ENCODE measurements at regions not wholly inside any gene's neighbourhood (a gene's known extent, or its start where the extent isn't known, plus 50 kb on each side); places are given as distances from the start of the nearest gene placed in this dataset.

DNA sequence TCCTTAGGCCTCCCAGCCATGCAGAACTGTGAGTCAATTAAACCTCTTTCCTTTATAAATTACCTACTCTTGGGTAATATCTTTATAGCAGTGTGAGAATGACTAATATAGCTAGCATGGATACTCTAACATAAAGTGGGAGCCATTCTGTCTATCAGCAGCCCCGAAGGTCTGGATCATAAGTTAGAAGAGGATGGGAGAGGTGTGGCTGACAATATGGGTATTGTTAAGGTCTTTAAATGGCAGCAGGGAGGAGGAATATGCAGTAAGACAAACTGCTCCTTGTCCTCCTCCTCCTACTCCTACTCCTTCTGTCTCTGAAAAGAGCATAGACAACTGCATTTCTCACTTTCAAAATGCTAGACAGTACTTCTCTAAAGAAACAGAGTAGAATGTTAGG lies 214.0 kb upstream of the C1orf87 start:
- Histone ChIP-seq H3K27me3 (ENCODE audit: insufficient read depth, poor library complexity, severe bottlenecking) (no peaks in the 10 kb centered on the region), H3K4me3 (replicated peaks; ENCODE audit: insufficient read depth, low read length) (no peak overlapping the region), H3K27ac (replicated peaks) (no peak overlapping the region)
- TF ChIP-seq POLR2AphosphoS5 (IDR thresholded peaks at IDR 0.05; ENCODE audit: low read depth) (no peak), GABPA (IDR thresholded peaks at IDR 0.05; ENCODE audit: low read depth) (no peak), SPI1 (IDR thresholded peaks at IDR 0.05; ENCODE audit: borderline replicate concordance, low read depth) (no peak)
- TF ChIP-seq, protein P1, sequence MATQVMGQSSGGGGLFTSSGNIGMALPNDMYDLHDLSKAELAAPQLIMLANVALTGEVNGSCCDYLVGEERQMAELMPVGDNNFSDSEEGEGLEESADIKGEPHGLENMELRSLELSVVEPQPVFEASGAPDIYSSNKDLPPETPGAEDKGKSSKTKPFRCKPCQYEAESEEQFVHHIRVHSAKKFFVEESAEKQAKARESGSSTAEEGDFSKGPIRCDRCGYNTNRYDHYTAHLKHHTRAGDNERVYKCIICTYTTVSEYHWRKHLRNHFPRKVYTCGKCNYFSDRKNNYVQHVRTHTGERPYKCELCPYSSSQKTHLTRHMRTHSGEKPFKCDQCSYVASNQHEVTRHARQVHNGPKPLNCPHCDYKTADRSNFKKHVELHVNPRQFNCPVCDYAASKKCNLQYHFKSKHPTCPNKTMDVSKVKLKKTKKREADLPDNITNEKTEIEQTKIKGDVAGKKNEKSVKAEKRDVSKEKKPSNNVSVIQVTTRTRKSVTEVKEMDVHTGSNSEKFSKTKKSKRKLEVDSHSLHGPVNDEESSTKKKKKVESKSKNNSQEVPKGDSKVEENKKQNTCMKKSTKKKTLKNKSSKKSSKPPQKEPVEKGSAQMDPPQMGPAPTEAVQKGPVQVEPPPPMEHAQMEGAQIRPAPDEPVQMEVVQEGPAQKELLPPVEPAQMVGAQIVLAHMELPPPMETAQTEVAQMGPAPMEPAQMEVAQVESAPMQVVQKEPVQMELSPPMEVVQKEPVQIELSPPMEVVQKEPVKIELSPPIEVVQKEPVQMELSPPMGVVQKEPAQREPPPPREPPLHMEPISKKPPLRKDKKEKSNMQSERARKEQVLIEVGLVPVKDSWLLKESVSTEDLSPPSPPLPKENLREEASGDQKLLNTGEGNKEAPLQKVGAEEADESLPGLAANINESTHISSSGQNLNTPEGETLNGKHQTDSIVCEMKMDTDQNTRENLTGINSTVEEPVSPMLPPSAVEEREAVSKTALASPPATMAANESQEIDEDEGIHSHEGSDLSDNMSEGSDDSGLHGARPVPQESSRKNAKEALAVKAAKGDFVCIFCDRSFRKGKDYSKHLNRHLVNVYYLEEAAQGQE (IDR thresholded peaks at IDR 0.05; ENCODE audit: insufficient replicate concordance, low read depth), result no peak
- TF ChIP-seq, protein P2, sequence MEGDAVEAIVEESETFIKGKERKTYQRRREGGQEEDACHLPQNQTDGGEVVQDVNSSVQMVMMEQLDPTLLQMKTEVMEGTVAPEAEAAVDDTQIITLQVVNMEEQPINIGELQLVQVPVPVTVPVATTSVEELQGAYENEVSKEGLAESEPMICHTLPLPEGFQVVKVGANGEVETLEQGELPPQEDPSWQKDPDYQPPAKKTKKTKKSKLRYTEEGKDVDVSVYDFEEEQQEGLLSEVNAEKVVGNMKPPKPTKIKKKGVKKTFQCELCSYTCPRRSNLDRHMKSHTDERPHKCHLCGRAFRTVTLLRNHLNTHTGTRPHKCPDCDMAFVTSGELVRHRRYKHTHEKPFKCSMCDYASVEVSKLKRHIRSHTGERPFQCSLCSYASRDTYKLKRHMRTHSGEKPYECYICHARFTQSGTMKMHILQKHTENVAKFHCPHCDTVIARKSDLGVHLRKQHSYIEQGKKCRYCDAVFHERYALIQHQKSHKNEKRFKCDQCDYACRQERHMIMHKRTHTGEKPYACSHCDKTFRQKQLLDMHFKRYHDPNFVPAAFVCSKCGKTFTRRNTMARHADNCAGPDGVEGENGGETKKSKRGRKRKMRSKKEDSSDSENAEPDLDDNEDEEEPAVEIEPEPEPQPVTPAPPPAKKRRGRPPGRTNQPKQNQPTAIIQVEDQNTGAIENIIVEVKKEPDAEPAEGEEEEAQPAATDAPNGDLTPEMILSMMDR (IDR thresholded peaks at IDR 0.05; ENCODE audit: insufficient read depth, low read length), result no peak
- no peak for DNase-seq (ENCODE audit: low read depth in 1 of 2, low spot score in 1 of 2)

DNA sequence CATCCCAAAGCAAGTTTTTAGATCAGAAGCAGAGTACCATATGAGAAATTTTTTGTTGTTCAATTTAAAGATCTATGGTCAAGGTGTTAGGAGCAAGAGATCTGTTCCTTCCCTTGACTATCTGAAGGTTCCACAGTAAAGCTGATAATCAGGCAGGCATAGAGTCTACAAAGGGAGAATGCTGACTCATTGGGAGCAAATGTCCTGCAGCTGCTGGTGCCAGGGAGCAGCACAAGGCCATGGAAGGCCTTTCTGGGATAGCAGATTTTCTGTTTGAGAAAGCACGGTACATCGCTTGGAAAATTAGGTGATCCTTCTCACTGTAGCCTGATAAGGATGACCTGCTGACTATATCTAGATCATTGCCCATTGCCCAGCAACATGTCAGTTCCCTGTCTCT lies 210.1 kb upstream of the C1orf87 start:
- Histone ChIP-seq H3K27ac (replicated peaks) (no peak overlapping the region), H3K27me3 (ENCODE audit: insufficient read depth, poor library complexity, severe bottlenecking) (no peaks in the 10 kb centered on the region), H3K4me3 (replicated peaks; ENCODE audit: insufficient read depth, low read length) (no peak overlapping the region)
- TF ChIP-seq, protein P1 (IDR thresholded peaks at IDR 0.05; ENCODE audit: insufficient replicate concordance, low read depth), result no peak
- TF ChIP-seq, protein P2 (IDR thresholded peaks at IDR 0.05; ENCODE audit: insufficient read depth, low read length), result no peak
- TF ChIP-seq SPI1 (IDR thresholded peaks at IDR 0.05; ENCODE audit: borderline replicate concordance, low read depth) (no peak), GABPA (IDR thresholded peaks at IDR 0.05; ENCODE audit: low read depth) (no peak), POLR2AphosphoS5 (IDR thresholded peaks at IDR 0.05; ENCODE audit: low read depth) (no peak)
- no peak for DNase-seq (ENCODE audit: low read depth in 1 of 2, low spot score in 1 of 2)

DNA sequence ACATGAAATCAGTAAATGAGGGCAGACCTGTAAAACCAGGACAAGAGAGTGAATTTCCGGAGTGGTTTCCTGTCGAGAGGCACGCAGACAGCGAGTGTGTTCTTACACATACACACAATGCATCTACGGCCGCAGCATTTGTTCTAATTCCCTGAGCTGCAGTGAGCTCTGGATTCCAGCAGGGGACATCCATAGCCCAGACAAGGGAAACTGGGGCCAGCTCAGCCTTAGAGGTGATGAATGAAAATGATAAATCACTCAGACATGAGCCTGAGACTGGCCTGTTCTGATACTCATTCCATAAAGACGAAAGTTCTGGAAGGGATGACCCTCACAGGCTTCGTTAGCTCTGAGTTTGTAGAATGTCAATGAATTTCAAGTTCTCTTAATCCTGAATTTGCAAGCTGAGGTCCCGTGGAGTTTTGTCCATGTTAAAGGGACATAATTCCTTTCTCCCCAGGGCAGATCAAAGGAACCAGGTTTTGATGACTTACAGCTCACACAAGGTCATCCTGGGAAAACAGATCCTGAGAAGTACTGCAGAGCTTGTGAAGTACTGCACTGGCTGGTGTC lies 207.9 kb upstream of the C1orf87 start:
- H3K27me3 ChIP-seq (ENCODE audit: insufficient read depth, poor library complexity, severe bottlenecking), result no peaks in the 10 kb centered on the region
- DNase-seq (ENCODE audit: low read depth in 1 of 2, low spot score in 1 of 2), result peak in 1 of 2 experiments; percentile 32
- H3K4me3 ChIP-seq (replicated peaks; ENCODE audit: insufficient read depth, low read length), result no peak overlapping the region
- H3K27ac ChIP-seq (replicated peaks), result no peak overlapping the region
- TF ChIP-seq GABPA (IDR thresholded peaks at IDR 0.05; ENCODE audit: low read depth), result no peak
- TF ChIP-seq, protein P2 (IDR thresholded peaks at IDR 0.05; ENCODE audit: insufficient read depth, low read length), result peak; percentile 87

DNA sequence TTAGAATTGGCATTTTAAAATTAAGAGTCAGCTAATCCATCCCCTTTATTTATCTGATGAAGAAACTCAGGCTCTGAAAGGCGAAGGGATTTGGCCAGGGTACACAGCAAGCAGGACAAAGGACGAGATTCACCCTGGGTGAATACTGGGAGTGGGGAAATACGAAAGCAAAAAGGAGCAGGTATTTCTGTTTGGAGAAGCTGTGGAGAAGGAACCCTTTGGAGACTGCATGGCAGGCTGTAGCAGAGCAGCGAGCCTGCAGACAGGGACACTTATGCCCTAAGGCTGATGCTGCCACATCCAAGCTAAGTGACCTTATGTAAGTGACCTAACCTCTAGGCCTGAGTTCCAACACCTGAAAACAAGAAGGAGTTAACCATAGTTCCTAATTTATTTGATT lies 207.2 kb upstream of the C1orf87 start:
- no peak for DNase-seq (ENCODE audit: low read depth in 1 of 2, low spot score in 1 of 2)
- H3K27me3 ChIP-seq (ENCODE audit: insufficient read depth, poor library complexity, severe bottlenecking), result no peaks in the 10 kb centered on the region
- TF ChIP-seq POLR2AphosphoS5 (IDR thresholded peaks at IDR 0.05; ENCODE audit: low read depth), result no peak
- H3K27ac ChIP-seq (replicated peaks), result no peak overlapping the region
- H3K4me3 ChIP-seq (replicated peaks; ENCODE audit: insufficient read depth, low read length), result no peak overlapping the region

Measured in HL-60 (cell line).